Renal cortical epithelial cell (primary cell): ENCODE measurements at regions not wholly inside any gene's neighbourhood (a gene's known extent, or its start where the extent isn't known, plus 50 kb on each side); places are given as distances from the start of the nearest gene placed in this dataset.

ENCODE experiments used
- DNase-seq: peaks from one replicate; pipeline ENCODE4 v3.0.0-alpha.2; 2011; ENCODE audit warnings: low read depth

- no peak for DNase-seq
These were observed 139.7 kb downstream of the RRAGC start for GRCh38 chr1:38719880-38720279.

DNA sequence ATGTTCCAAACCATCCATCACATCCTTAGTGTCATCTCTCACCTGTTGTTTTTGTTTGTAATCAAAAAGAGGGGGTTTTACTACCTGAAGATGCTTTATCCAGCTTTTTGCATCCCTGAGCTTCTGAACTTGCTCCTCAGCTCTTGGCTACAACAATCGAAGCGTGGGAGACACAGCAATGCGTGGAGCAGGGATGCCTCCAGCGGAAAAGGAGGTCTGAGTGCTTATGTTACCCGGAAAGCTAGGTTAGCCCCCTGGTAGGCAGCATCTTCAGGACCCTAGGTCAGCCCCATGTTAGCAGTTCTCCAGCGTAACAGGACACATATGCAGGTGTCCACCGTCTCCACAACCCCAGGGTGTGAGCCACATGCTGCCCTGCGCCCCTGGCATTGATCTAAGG, 141.5 kb downstream of the RRAGC start:
- DNase-seq: no peak

- DNase-seq: no peak
These were observed 143.3 kb downstream of the RRAGC start for GRCh38 chr1:38716229-38716628.

DNA sequence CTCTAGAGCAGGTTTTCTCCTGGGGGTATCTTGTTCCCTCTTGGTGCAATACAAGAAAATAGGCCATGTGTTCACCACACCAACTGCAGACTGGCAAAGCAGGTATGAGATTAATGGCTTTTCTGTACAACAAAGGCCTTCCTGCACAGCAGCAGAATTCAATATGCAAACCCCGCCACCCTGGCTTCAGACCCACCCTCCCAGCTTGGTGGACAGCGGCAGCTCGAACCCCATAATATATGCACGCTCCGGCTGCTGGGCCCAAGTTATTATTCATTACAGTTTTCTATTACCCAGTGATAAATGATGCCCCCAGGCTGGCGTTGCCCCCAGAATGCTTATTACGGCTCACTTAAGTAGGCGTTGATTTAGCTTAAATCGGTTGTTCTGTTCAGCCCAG, 144.2 kb downstream of the RRAGC start:
- no peak for DNase-seq

DNA sequence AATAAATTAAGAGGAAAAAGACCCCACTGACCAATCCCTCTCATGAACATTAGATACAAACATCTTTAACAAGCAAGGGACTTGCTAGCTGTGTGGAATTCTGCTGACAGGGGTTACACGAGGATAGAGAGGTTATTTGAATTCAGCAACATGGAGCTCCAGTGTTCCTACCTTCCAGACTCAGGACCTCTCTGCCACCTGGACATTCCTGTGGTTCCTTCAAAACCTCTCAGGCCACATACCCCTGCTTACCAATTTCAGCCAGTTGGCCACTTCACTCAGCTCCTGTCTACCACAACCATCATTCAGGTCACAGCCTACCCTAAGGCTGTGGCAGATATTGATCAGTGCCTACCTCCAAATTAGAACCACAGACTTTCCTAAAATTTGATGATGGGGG, 147.5 kb downstream of the RRAGC start:
- DNase-seq: no peak

DNA sequence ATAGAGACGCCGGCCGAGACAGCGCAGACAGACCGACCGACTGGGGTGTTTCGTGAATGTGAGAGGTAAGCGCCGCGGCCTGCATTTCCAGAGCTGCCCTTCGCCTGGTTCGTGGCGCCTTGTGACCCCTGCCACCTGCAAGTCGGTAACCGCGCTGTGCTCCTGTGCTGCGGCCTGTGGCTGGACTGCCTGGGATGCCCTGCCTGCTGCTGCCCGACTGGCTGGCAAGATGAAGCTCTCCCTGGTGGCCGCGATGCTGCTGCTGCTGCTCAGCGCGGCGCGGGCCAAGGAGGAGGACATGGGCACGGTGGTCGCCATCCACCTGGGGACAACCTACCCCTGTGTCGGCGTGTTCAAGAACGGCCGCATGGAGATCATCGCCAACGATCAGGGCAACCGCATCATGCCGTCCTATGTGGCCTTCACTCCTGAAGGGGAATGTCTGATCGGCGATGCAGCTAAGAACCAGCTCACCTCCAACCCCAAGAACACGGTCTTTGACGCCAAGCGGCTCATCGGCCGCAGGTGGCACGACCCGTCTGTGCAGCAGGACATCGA, 150.8 kb downstream of the RRAGC start:
- DNase-seq: no peak

DNA sequence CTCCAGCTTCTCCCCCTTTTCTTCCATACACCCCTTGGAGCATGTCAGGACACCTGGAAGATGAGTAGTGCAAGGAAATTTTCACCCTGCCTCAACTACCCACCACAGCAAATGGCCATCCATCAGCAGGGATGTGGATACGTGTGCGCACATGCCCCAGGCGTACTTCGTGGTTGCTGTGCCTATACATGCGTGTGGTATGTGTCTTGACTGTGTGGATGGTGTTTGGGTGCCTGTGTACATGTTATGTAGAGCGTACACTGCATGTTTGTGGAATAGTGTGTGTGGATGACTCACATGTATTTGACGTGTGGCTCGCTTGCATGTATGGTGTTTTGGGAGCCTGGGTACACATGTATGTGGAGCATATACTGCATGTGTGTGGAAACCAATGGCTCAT, 158.5 kb downstream of the RRAGC start:
- DNase-seq: no peak

- DNase-seq: no peak
These were observed 159.5 kb downstream of the RRAGC start for GRCh38 chr1:38700077-38700470.

DNA sequence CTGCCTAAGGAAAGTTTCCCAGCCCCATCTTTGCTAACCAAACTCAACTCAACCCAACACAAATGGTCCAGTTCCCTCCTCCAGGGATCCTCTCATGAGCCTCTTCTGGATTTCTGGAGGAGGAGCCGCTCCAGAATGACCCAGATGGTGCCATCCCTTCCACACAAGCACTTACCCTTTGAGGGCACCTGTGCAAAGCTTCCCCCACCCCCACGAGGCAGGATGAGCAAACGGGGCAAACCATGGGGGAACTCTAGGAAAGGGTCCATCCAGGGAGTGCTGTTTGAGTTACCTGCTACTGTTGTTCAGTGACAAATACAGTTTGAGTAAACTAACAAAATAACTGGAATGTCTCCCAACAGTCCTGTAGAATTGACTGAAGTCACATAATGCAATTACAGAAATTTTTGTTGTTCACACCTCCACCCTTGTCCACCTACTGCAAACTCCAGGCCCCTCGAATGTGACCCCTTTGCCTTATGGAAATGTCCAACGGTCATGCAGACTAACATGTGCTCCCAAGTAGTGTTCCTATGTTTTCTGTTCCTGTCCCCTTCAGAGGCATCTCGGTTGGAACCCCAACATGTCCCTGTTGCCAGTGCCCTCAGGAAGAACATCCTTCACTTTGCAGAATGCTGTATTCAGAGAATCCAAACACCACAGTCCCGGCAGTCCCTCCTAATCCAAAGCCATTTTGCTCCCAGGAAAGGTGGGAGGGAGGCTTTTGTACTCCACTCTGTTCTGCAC, 160.1 kb downstream of the RRAGC start:
- no peak for DNase-seq

DNA sequence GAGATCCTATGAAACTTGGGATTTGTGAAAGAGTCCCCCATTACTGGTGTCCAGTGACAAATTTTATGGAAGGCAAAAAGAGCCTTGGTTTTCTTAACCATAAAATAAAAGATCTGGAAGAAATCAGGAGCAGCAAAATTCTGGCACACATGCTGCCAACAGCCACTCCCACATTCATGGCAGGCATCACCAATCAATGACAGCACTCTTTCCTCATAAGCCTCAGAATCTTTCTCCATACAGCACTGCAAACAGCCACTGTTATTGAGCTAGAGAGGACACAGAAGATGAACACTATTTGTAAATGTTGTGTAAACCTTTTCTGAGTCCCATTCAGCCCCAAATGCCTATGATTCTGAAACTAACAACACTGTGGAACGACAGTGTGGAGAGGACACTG, 162.2 kb downstream of the RRAGC start:
- DNase-seq: no peak

DNA sequence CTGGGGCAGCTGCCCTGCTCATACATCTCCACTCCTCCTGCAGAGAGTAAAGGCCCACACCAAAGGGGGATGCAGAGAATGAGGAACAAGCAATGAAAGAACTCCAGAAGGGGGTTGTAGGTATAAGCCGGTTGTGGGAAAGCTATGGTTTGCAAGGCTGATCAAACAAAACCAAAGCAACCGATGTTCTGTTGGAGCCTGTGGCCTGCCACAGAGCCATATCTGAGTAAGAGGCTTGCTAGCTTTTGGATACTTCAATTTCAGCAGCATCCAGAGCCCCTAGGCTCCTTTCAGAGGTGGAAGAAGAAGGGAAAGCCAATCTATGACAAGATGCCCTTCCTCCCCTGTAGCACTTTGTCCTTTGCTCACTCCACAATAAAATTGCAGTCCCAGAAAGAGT, 163.2 kb downstream of the RRAGC start:
- no peak for DNase-seq

GRCh38 chr1:38693759-38694158, 165.8 kb downstream of the RRAGC start:
- no peak for DNase-seq

DNA sequence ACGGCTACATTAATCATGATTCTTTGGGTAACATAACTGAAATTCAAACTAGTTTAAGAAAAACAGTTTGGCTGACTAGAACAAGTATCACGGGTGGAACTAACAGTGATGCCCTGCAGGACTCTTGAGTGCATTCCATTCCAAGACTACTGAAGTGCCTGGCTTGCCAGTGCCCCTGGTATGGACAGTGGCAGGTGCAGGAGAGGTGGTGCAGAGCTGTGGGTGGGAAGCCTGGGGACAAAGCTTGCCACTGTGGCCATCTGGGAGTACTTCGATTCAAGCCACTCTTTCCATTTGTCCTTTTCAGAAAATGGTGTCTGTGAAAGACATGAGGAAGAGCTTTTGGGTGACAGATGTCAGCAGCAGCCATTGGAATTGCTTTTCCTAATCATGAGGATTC, 166.5 kb downstream of the RRAGC start:
- DNase-seq: no peak

DNA sequence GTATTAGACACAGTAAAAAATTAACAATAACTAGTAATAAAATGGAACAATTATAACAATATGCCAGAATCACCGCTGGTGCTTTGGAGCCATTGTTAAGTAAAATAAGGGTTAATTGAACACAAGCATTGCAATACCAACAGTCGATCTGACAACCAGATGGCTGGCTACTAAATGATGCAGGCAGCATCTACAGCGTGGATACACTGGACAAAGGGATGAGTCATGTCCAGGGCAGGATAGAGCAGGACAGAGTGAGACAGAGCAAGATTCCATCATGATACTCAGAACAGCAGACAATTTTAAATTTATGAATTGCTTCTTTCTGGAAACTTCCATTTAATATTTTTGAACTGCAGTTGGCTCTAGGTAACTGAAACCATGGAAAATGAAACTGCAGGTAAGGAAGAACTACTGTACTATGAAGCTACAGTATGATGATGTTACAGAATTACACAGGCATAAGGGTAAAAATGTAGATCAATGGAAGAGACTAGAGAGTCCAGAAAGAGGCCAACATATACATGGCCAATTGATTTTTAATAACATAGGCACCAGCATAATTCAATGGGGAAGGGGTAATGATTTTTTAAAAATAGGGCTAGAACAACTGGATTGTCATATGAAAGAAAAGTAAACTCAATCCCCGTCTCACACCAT, 168.7 kb downstream of the RRAGC start:
- no peak for DNase-seq

DNA sequence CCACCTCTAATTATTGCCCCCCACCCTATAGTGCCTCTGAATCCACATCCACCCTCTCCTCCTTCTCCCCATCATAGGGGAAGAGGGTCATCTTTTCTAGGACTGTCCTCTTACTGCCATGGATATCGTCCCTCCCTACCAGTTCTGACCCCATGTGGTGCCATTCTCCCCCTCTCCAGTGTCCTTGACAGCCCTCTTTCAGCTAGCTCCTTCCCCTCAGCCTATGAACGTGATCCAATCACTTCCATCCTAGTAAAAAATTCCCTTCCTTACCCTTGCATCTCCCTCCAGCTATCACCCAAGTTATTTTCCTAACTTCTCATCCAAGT, 172.7 kb downstream of the RRAGC start:
- DNase-seq: no peak

DNA sequence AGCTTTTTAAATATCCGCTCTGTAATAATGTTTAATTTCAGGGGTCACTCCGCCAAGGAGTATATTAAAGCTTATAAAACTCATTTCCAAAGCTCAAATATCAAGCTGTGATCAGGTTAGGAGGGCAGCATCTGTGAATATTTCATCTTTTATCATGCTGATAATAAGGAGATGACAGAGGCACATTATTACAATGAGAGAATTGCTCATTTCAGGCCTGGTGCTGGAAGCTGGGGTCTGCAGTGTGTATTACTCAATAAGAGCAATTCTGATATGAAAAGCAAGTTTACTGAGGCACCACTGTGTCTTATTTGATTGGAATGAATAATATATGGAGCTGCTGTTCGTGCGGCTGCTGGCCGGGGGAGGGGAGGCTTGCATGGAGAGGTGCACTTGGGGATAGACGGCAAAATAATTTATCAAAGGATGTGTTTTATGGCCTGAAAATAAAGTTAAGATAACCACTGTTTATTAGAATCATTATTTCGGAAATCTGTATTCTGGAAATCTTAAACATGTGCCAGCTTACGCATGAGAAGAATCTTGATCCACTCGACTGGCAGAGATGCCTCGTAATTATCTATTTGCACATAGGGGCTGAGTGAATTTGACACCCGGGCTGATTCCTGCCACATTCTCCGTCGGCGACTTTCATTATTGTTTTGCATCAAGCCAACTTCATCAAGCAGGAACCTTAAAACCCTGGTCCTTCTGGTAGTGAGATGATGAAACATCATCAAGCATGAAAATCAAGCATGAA, 173.2 kb downstream of the RRAGC start:
- DNase-seq: no peak

DNA sequence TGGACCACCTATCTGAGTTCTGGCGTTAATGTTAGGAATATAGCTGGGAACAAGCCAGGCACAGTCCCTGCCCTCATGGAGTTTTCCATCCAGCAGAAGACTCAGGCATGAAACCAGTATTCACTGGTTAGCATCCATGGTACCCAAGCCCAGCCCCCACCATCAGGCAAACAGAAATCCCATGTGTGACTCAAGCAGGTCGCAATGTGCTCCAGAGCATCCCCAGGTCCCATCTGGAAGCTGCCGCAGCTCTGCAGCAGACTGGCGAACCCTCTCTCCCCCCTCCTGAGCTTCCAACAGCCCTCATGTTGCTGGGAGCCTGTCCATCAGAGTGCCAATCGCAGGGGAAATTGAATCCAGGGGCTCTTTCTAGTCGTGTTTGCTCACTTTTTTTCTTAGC, 174.2 kb downstream of the RRAGC start:
- no peak for DNase-seq

GRCh38 chr1:38680801-38681510, 178.6 kb downstream of the RRAGC start:
- DNase-seq: peak; percentile 14

GRCh38 chr1:38677756-38678155, 181.8 kb downstream of the RRAGC start:
- DNase-seq: no peak

GRCh38 chr1:38677311-38677710, 182.3 kb downstream of the RRAGC start:
- DNase-seq: no peak

DNA sequence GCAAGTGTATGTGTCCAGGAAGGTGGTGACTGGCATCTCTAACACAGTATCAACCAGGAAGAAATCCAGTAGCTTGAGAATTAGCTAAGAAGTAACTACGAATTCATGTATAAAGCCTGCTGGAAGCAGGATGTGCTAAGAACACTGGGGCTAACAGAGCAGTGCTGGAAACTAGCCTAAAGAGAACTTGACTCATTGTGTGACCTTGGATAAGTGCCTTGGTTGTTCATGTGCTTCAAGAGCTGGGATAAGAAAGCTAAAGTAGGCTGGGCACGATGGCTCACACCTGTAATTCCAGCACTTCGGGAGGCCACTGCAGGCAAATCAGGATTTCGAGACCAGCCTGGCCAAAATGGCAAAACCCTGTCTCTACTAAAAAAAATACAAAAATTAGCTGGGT, 186.9 kb downstream of the RRAGC start:
- no peak for DNase-seq

GRCh38 chr1:38671221-38671620, 188.4 kb downstream of the RRAGC start:
- DNase-seq: no peak
